Daoy (cell line): ENCODE measurements at regions not wholly inside any gene's neighbourhood (a gene's known extent, or its start where the extent isn't known, plus 50 kb on each side); places are given as distances from the start of the nearest gene placed in this dataset.
"Not testable (repeated sequence)": the region's sequence is repeated elsewhere in the genome, so short reads cannot be mapped to it uniquely, and the experiment has no call there.

Experiments used
- DNase-seq: peaks from one replicate; pipeline ENCODE4 v3.0.0-alpha.2; 2015; ENCODE audit warnings: low read depth

GRCh38 chr3:66629150-66629981, 128.5 kb upstream of the LRIG1 start:
- no peak for DNase-seq

- DNase-seq: no peak
These were observed 129.2 kb upstream of the LRIG1 start for GRCh38 chr3:66629982-66630368.

GRCh38 chr3:66633402-66634381, 132.9 kb upstream of the LRIG1 start:
- no peak for DNase-seq

GRCh38 chr3:66638717-66639116, 137.9 kb upstream of the LRIG1 start:
- no peak for DNase-seq

GRCh38 chr3:66639809-66640356, 139.1 kb upstream of the LRIG1 start:
- DNase-seq: no peak

- DNase-seq: no peak
These were observed 141.2 kb upstream of the LRIG1 start for GRCh38 chr3:66642019-66642418.

- DNase-seq: no peak
These were observed 141.7 kb upstream of the LRIG1 start for GRCh38 chr3:66642484-66642883.

- no peak for DNase-seq
These were observed 143.7 kb upstream of the LRIG1 start for GRCh38 chr3:66644549-66644948.

GRCh38 chr3:66648975-66649374, 148.2 kb upstream of the LRIG1 start:
- no peak for DNase-seq

- not testable (repeated sequence) for DNase-seq
These were observed 150.7 kb upstream of the LRIG1 start for GRCh38 chr3:66651520-66651919.

GRCh38 chr3:66652100-66652499, 151.3 kb upstream of the LRIG1 start:
- DNase-seq: not testable (repeated sequence)

- no peak for DNase-seq
These were observed 154.2 kb upstream of the LRIG1 start for GRCh38 chr3:66655044-66655443.

- DNase-seq: no peak
These were observed 154.8 kb upstream of the LRIG1 start for GRCh38 chr3:66655671-66656070.

GRCh38 chr3:66656609-66657008, 155.8 kb upstream of the LRIG1 start:
- DNase-seq: no peak

GRCh38 chr3:66659056-66659455, 158.2 kb upstream of the LRIG1 start:
- no peak for DNase-seq

- DNase-seq: no peak
These were observed 160.8 kb upstream of the LRIG1 start for GRCh38 chr3:66661628-66662027.

- DNase-seq: no peak
These were observed 162.1 kb upstream of the LRIG1 start for GRCh38 chr3:66662894-66663293.

- DNase-seq: no peak
These were observed 164.3 kb upstream of the LRIG1 start for GRCh38 chr3:66665021-66665695.

GRCh38 chr3:66666362-66666761, 165.5 kb upstream of the LRIG1 start:
- DNase-seq: no peak

GRCh38 chr3:66667263-66667662, 166.4 kb upstream of the LRIG1 start:
- DNase-seq: no peak

GRCh38 chr3:66671291-66671690, 170.5 kb upstream of the LRIG1 start:
- no peak for DNase-seq

GRCh38 chr3:66672830-66673229, 172.0 kb upstream of the LRIG1 start:
- DNase-seq: no peak
